ENCODE measurements at regions not wholly inside any gene's neighbourhood (a gene's known extent, or its start where the extent isn't known, plus 50 kb on each side); places are given as distances from the start of the nearest gene placed in this dataset.

DNA sequence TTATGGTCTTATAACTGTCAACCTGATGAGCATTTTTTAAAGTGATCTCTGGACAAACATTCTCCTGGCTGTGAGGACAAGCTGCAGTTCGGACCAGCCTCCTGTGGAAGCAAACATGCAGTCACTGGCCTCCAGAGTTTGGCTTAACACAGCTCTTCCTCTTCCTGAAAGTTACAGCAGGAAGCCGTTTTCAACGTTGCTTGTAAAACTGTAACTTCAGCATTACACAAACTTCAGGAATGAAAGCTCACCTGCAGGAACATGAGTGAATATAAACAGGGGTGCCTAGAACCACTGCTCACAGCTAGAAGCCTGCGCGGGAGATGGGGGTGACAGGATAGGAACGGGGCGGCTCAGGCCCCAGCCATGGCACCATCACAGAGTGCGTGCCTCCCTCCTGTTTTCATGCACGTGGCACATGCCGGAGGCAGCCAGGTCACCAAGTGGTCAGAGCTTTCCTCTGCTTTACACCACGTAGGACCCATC lies 292.9 kb upstream of the PITRM1 start:
- TF ChIP-seq, protein P1, sequence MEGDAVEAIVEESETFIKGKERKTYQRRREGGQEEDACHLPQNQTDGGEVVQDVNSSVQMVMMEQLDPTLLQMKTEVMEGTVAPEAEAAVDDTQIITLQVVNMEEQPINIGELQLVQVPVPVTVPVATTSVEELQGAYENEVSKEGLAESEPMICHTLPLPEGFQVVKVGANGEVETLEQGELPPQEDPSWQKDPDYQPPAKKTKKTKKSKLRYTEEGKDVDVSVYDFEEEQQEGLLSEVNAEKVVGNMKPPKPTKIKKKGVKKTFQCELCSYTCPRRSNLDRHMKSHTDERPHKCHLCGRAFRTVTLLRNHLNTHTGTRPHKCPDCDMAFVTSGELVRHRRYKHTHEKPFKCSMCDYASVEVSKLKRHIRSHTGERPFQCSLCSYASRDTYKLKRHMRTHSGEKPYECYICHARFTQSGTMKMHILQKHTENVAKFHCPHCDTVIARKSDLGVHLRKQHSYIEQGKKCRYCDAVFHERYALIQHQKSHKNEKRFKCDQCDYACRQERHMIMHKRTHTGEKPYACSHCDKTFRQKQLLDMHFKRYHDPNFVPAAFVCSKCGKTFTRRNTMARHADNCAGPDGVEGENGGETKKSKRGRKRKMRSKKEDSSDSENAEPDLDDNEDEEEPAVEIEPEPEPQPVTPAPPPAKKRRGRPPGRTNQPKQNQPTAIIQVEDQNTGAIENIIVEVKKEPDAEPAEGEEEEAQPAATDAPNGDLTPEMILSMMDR (conservative IDR thresholded peaks at IDR 0.05; ENCODE audit: low read length) = no peak
- TF ChIP-seq EZH2phosphoT487 (IDR thresholded peaks at IDR 0.05; ENCODE audit: borderline replicate concordance) = no peak
